GM10248 (cell line): ENCODE measurements at regions not wholly inside any gene's neighbourhood (a gene's known extent, or its start where the extent isn't known, plus 50 kb on each side); places are given as distances from the start of the nearest gene placed in this dataset.

ENCODE experiments used
- CTCF ChIA-PET: fragments of 300-600 bp; sonication (Branson Sonifier 250); formaldehyde crosslinking; extraction: SDS; loops from one replicate; lab custom pipeline; 2021; ENCODE audit warnings: antibody characterized with exemption; lab: Yijun Ruan, JAX
- POLR2A ChIA-PET: fragments of 350-650 bp; sonication (Branson Sonifier 250); formaldehyde crosslinking; extraction: SDS; loops from one replicate; lab custom pipeline; 2020; ENCODE audit warnings: antibody characterized with exemption; lab: Yijun Ruan, JAX
- DNase-seq: peaks from one replicate; pipeline ENCODE4 v3.0.0; 2012; ENCODE audit errors: extremely low spot score
- CTCF ChIP-seq: IDR thresholded peaks from 2 replicates; pipeline ENCODE4 v1.5.1; 2012; ENCODE audit warnings: mild to moderate bottlenecking, low read depth; ENCODE audit errors: extremely low read depth, missing control alignments, control extremely low read depth

DNA sequence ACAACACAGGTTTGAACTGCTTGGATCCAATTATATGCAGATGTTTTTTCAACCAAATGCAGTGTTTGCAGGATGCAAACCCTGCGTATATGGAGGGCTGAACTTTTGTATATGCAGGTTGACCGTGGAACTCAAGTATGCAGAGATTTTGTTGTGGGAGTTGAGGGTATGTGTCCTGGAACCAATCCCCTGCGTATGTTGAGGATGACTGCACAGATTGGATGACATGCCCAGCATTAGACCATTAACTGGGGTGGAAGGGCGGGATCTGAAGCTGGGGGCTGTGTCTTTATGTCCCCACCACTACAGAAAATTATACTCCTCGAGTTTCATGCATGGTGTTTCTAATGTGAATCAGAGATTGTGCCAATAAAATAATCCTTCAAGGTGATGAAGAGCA is 162.2 kb upstream of the RMST start:
- ChIA-PET POLR2A (no interaction called here), CTCF (interaction anchor here (2.2 kb wide), 1 partner anchor 8 kb away, joined by 15 read pairs; no protein-coding TSS in a partner anchor)
- no peak for DNase-seq

DNA sequence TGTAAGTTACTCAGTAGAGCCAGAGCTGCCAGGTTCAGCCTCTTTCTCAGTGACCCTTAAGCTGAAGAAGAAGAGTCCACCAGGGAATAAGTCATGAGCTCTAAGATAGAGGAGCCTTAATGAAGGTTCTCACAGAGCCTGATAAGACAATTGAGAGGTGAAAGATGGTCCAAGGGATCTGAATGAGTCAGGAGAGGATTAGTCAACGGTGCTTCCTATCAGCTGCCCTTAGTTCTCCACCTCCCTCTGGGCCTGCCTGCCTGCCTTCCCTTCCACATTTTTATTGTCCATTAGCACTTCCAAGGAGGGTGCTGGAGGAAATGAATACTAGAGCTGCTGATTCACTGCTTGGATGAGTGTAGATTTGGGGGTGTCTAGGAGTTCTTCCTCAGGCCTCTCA is 161.7 kb upstream of the RMST start:
- ChIA-PET POLR2A (no interaction called here), CTCF (interaction anchor here (1.3 kb wide), 1 partner anchor 103 kb away, joined by 4 read pairs; no protein-coding TSS in a partner anchor)
- no peak for TF ChIP-seq CTCF

More for the DNA sequence above, 162.2 kb upstream of the RMST start:
- no peak for TF ChIP-seq CTCF

DNA sequence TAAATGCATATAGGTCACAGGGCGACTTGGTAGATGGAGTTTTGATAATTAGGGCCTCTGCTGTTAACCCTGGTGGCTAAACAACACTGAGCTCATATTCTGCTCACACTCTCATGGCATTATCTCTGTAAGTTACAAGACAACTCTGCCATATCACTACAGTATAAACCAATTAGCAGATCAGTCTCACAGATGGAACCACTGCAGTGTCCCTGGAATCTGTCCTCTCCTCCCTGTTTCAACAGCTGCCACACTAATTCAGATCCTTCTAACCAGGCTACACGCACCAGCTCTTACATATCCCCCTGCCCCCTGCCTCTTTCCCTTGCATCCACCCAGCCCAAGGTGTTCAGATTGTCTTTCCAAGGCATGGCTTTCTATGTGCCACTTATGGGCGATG is 161.0 kb upstream of the RMST start:
- TF ChIP-seq CTCF = no peak
- ChIA-PET POLR2A (no interaction called here), CTCF (interaction anchor here (1.3 kb wide), 1 partner anchor 102 kb away, joined by 4 read pairs; no protein-coding TSS in a partner anchor)
- no peak for DNase-seq

More for the DNA sequence above, 161.7 kb upstream of the RMST start:
- no peak for DNase-seq

DNA sequence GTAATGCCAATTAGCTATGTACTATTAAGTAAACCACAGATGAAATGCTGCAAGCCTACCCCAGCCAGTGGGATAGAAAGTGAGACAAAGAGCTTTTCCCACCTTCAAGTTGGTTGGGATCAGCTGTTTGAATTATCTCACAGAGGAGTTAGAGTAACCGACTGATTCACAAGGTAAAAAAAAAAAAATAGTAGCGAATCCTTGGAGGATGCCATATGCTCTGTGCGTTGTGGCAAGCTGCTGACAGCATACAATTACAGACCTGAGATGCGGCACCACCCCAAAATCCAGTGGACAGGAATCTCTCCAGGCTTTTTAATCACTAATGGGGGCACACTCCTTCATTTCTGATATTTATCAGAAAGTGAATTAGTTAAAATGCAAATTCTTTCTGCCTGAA is 157.0 kb upstream of the RMST start:
- no peak for DNase-seq
- POLR2A ChIA-PET = no interaction called here

DNA sequence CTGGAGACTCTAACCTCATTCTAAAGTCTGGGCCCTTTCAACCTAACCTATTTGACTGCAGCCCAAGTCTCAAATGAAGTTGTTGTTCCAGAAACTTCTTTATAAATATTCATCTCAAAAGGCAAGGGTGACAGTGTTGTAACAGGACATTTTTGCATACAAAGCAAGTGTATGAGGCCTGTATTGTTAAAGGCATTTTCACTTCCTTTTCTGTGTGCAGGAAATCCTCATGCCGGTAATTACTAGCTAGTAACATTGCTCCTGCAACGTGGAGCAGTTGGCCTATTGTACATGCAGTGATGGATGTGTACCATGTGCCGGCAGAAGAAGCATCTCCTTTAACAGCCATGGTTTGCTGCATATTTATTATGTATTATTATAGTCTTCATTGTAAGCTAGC is 156.5 kb upstream of the RMST start:
- no peak for TF ChIP-seq CTCF
- ChIA-PET CTCF (interaction anchor here (1.0 to 2.2 kb wide), 6 partner anchors 9 to 29 kb away, joined by 3 to 8 read pairs (median 3); no protein-coding TSS in a partner anchor), POLR2A (no interaction called here)
- peak; percentile 21 for DNase-seq

More for the DNA sequence above, 157.0 kb upstream of the RMST start:
- TF ChIP-seq CTCF = no peak
- CTCF ChIA-PET = interaction anchor here (0.7 to 2.2 kb wide), 7 partner anchors 8 to 29 kb away, joined by 3 to 8 read pairs (median 3); no protein-coding TSS in a partner anchor

DNA sequence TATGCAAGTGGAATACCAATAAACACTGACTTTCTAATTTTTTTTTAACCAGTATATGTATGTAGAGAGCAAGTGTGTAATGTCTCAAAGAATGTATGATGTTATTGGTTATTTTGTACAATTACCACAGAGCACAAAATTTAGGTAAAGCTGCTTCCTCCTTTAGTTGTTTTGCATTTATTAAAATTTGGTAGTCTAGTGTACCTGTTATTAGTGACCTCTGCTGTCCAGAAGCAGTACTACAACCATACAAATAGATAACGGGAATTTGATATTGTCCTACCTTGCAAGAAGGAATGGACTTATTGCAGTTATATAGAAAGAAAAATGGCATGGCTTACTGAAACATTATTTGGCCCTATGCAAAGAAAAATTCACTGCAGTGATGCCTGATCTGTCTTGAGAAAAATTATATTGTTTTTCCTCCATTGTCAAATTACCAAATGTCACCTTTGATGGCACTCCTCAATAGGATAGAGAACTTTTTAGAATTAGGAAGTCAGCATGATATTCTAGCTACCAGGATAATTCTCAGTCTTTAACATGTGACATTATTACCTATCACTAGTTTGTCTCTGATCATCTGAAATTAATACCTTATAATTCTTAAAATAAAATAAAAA is 153.9 kb upstream of the RMST start:
- CTCF ChIA-PET = interaction anchor here (0.9 to 3.1 kb wide), 11 partner anchors 10 to 95 kb away, joined by 3 to 18 read pairs (median 5); no protein-coding TSS in a partner anchor

More for the DNA sequence above, 153.9 kb upstream of the RMST start:
- peak; percentile 61 for TF ChIP-seq CTCF
- POLR2A ChIA-PET = no interaction called here
- DNase-seq = no peak
